ENCODE measurements at regions not wholly inside any gene's neighbourhood (a gene's known extent, or its start where the extent isn't known, plus 50 kb on each side); places are given as distances from the start of the nearest gene placed in this dataset.
A peak's percentile ranks its signal among the peaks of the same experiment; 100 is the strongest.

DNA sequence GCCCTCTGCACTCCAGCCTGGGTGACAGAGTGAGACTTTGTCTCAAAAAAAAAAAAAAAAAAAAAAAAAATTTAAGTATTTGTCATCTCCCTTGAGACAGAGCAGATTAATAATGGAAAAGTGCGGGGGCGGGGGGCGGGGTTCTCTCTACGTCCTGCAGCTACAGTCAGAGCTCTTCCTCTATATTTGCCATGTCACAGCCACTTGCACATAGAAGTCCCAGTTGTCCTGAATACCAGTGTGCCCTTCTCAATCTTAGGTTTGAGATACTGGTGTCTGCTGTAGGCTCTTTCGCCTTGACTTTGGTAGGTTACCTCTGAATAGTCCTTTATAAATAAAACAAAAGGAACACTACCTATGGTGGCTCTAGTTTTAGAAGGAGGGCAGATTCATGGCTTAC is 237.8 kb upstream of the PGRMC2 start:
- H3K4me3 ChIP-seq (ENCODE audit: low read depth, low read length), result peak overlapping the region; percentile 10; the same call in 1 of the 2 replicates
- peak; percentile 15 for DNase-seq (ENCODE audit: low read depth)

DNA sequence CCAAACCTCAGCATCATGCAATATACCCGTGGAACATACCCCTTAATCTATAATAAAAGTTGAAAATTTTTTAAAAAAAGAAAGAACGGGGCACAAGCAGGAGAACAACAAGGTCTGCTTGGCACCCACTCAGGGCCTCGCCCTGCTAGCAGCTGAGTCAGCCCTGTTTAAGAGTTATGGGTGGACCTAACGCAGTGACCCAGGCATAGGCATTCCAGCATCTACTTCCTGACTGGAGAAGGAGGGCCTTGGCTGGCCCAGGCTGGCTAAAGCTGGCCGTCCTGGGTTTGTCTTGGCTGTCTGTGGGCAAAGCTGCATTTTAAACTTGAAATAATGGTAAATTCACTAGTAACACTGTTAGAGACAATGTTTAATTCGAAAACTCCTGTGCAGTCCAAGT is 236.7 kb upstream of the PGRMC2 start:
- no peak overlapping the region for H3K4me3 ChIP-seq (ENCODE audit: low read depth, low read length)
- no peak for DNase-seq (ENCODE audit: low read depth)
- TF ChIP-seq, protein P1, sequence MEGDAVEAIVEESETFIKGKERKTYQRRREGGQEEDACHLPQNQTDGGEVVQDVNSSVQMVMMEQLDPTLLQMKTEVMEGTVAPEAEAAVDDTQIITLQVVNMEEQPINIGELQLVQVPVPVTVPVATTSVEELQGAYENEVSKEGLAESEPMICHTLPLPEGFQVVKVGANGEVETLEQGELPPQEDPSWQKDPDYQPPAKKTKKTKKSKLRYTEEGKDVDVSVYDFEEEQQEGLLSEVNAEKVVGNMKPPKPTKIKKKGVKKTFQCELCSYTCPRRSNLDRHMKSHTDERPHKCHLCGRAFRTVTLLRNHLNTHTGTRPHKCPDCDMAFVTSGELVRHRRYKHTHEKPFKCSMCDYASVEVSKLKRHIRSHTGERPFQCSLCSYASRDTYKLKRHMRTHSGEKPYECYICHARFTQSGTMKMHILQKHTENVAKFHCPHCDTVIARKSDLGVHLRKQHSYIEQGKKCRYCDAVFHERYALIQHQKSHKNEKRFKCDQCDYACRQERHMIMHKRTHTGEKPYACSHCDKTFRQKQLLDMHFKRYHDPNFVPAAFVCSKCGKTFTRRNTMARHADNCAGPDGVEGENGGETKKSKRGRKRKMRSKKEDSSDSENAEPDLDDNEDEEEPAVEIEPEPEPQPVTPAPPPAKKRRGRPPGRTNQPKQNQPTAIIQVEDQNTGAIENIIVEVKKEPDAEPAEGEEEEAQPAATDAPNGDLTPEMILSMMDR (IDR thresholded peaks at IDR 0.05; ENCODE audit: control insufficient read depth, extremely low read depth, insufficient read depth), result no peak

More for the DNA sequence above, 237.8 kb upstream of the PGRMC2 start:
- TF ChIP-seq, protein P1 (IDR thresholded peaks at IDR 0.05; ENCODE audit: control insufficient read depth, extremely low read depth, insufficient read depth), result no peak

DNA sequence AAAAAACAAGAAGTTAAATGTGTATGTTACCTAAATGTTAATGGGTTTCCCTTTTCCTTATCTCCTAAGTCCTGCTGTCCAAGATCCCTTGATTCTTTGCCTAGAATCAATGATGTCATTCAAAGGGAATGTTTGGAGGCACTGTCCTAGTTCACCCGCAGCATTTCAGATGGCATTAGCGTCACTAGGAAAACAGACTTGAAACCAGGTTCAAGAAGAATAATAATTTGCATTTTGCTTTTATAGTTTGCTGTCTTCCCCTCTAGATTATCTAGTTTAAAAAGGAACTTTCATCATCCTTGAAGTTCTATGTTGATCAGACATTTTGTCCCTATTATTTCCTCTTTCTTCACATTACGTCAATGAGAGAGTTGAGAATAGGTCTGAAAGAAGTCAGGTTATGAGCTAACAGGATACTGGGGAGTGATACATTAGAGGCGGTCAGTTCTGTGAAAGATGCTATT is 234.1 kb upstream of the PGRMC2 start:
- TF ChIP-seq, protein P1 (IDR thresholded peaks at IDR 0.05; ENCODE audit: control insufficient read depth, extremely low read depth, insufficient read depth), result no peak
- H3K4me3 ChIP-seq (ENCODE audit: low read depth, low read length), result no peak overlapping the region
- peak; percentile 34 for DNase-seq (ENCODE audit: low read depth)

DNA sequence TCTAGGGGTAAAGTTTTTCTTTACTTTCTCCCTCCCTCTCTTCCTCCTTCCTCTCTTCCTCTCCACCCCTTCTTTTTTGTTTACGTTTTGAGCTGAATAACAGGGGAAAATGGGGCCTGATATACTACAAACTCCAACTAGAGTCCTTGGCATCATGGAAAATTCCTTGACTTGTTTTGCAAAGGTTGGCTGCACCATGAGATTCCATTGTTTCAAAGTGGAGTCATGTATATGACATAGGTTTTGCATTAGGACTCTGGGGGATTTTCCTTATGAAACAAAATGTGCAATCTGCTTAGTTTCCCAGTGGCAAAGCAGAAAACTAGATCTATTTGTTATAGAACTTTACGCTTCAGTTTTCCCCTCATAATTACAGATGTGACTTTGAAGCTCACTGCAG is 233.5 kb upstream of the PGRMC2 start:
- no peak overlapping the region for H3K4me3 ChIP-seq (ENCODE audit: low read depth, low read length)
- no peak for DNase-seq (ENCODE audit: low read depth)
- TF ChIP-seq, protein P1 (IDR thresholded peaks at IDR 0.05; ENCODE audit: control insufficient read depth, extremely low read depth, insufficient read depth), result no peak

DNA sequence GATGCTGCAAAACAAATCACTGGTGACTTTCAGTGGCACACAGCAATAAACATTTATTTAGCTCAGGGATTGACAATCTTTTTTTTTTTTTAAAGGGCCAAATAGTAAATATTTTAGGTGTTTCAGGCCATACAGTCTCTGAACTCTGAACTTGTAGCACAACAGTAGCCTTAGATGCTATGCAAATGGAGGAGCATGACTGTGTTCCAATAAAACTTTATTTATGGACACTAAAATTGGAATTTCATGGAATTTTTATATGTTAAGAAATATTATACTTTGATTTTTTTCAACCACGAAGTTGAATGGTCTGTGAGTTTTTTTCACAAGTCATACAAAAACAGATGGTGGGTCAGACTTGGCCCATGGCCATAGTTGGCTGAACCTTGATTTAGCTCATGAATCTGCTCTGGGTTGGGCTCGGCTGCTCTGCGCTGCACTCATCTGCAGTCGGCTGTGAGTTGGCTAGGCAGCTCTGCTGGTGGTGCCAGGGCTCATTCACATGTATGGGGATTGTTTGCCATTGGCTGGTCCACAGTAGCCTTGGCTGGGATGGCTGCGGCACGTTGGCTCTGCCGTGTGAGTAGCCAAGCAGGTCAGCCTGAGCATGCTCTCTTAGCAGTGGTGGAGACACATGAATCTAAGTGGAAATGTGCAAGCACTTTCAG is 231.7 kb upstream of the PGRMC2 start:
- TF ChIP-seq, protein P1 (IDR thresholded peaks at IDR 0.05; ENCODE audit: control insufficient read depth, extremely low read depth, insufficient read depth), result no peak
- DNase-seq (ENCODE audit: low read depth), result no peak
- no peak overlapping the region for H3K4me3 ChIP-seq (ENCODE audit: low read depth, low read length)

GRCh38 chr4:128517739-128518510 is 230.3 kb upstream of the PGRMC2 start:
- TF ChIP-seq, protein P1 (IDR thresholded peaks at IDR 0.05; ENCODE audit: control insufficient read depth, extremely low read depth, insufficient read depth), result no peak
- no peak overlapping the region for H3K4me3 ChIP-seq (ENCODE audit: low read depth, low read length)
- peak; percentile 11 for DNase-seq (ENCODE audit: low read depth)
